ENCODE measurements at regions not wholly inside any gene's neighbourhood (a gene's known extent, or its start where the extent isn't known, plus 50 kb on each side); places are given as distances from the start of the nearest gene placed in this dataset.
"Not testable (repeated sequence)": the region's sequence is repeated elsewhere in the genome, so short reads cannot be mapped to it uniquely, and the experiment has no call there.

DNA sequence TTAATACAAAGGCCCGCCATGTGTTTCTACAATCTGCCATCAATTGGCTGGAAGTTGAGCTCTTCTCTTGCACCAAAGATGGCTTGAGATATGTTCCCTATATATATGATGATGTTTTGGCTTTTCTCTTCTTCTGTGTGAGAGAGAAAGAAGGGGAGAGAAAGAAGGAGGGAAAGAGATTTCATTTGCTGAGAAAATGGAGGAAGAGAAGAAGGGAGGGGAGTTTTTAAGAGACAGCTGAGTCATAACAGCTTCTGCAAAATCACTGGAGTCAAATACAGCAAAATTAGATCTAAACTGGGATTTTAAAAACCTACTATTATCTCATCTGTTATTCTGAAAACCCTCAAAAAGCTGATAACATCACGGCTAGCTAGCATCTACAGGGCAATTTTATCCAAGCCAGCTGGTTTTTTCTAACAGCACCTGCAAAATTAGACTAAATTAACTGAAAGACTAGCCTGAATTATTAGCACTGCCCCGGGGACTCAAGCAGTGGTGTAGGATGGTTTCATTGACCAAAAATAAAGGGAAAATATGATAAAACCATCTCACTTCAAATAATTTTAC lies 647.6 kb upstream of the ACTRT1 start:
- DNase-seq (ENCODE audit: extremely low read depth, low read depth) = no peak

GRCh38 chrX:128698573-128699181 lies 646.5 kb upstream of the ACTRT1 start:
- no peak for DNase-seq (ENCODE audit: extremely low read depth, low read depth)
- no peak for TF ChIP-seq CTCF (IDR thresholded peaks at IDR 0.05; ENCODE audit: low read depth, low read length)

More for the DNA sequence above, 647.6 kb upstream of the ACTRT1 start:
- TF ChIP-seq CTCF (IDR thresholded peaks at IDR 0.05; ENCODE audit: low read depth, low read length) = no peak

- no peak for TF ChIP-seq CTCF (IDR thresholded peaks at IDR 0.05; ENCODE audit: low read depth, low read length)
- no peak for DNase-seq (ENCODE audit: extremely low read depth, low read depth)
Observed at GRCh38 chrX:128691872-128692271, 639.7 kb upstream of the ACTRT1 start.

GRCh38 chrX:128685387-128685786 lies 633.2 kb upstream of the ACTRT1 start:
- DNase-seq (ENCODE audit: extremely low read depth, low read depth) = no peak
- no peak for TF ChIP-seq CTCF (IDR thresholded peaks at IDR 0.05; ENCODE audit: low read depth, low read length)

GRCh38 chrX:128676651-128677050 lies 624.4 kb upstream of the ACTRT1 start:
- no peak for TF ChIP-seq CTCF (IDR thresholded peaks at IDR 0.05; ENCODE audit: low read depth, low read length)
- DNase-seq (ENCODE audit: extremely low read depth, low read depth) = no peak

GRCh38 chrX:128674326-128675086 lies 622.3 kb upstream of the ACTRT1 start:
- not testable (repeated sequence) for DNase-seq (ENCODE audit: extremely low read depth, low read depth)

GRCh38 chrX:128664211-128664610 lies 612.0 kb upstream of the ACTRT1 start:
- TF ChIP-seq CTCF (IDR thresholded peaks at IDR 0.05; ENCODE audit: low read depth, low read length) = no peak
- no peak for DNase-seq (ENCODE audit: extremely low read depth, low read depth)
